ENCODE measurements at regions not wholly inside any gene's neighbourhood (a gene's known extent, or its start where the extent isn't known, plus 50 kb on each side); places are given as distances from the start of the nearest gene placed in this dataset.

GRCh38 chr6:28809947-28810658 is 113.7 kb downstream of the TRIM27 start:
- H3K27me3 ChIP-seq (ENCODE audit: control insufficient read depth in 5 of 5, insufficient read depth in 4 of 5, low read length in 5 of 5) = peaks cover 23 to 65% (median 45%) of the 10 kb centered on the region in 5 donors
- H3K4me3 ChIP-seq (ENCODE audit: low read depth in 1 of 5, low read length in 5 of 5) = no peak overlapping the region
- no peak overlapping the region for H3K27ac ChIP-seq (ENCODE audit: low read depth, low read length)
- peaks cover 0 to 3% (median 0%) of the 10 kb centered on the region in 5 donors for H3K9me3 ChIP-seq (ENCODE audit: control insufficient read depth in 5 of 5, low read length in 5 of 5)
- H3K36me3 ChIP-seq (ENCODE audit: control insufficient read depth in 5 of 5, insufficient read depth in 5 of 5, low read length in 5 of 5) = no peaks in the 10 kb centered on the region
- peaks cover 0 to 5% (median 0%) of the 10 kb centered on the region in 5 donors for H3K4me1 ChIP-seq (ENCODE audit: control insufficient read depth in 5 of 5, insufficient read depth in 5 of 5, low read length in 5 of 5)
- no peak overlapping the region for H3K9ac ChIP-seq (ENCODE audit: low read length in 5 of 5)

GRCh38 chr6:28810659-28811053 is 113.1 kb downstream of the TRIM27 start:
- H3K9me3 ChIP-seq (ENCODE audit: control insufficient read depth in 5 of 5, low read length in 5 of 5) = peaks cover 0 to 3% (median 0%) of the 10 kb centered on the region in 5 donors
- peaks cover 0 to 5% (median 0%) of the 10 kb centered on the region in 5 donors for H3K4me1 ChIP-seq (ENCODE audit: control insufficient read depth in 5 of 5, insufficient read depth in 5 of 5, low read length in 5 of 5)
- H3K27ac ChIP-seq (ENCODE audit: low read depth, low read length) = no peak overlapping the region
- H3K9ac ChIP-seq (ENCODE audit: low read length in 5 of 5) = no peak overlapping the region
- no peak overlapping the region for H3K4me3 ChIP-seq (ENCODE audit: low read depth in 1 of 5, low read length in 5 of 5)
- H3K27me3 ChIP-seq (ENCODE audit: control insufficient read depth in 5 of 5, insufficient read depth in 4 of 5, low read length in 5 of 5) = peaks cover 29 to 71% (median 50%) of the 10 kb centered on the region in 5 donors
- no peaks in the 10 kb centered on the region for H3K36me3 ChIP-seq (ENCODE audit: control insufficient read depth in 5 of 5, insufficient read depth in 5 of 5, low read length in 5 of 5)

GRCh38 chr6:28811873-28812272 is 111.9 kb downstream of the TRIM27 start:
- Histone ChIP-seq H3K9me3 (ENCODE audit: control insufficient read depth in 5 of 5, low read length in 5 of 5) (peaks cover 0 to 3% (median 0%) of the 10 kb centered on the region in 5 donors), H3K4me3 (ENCODE audit: low read depth in 1 of 5, low read length in 5 of 5) (no peak overlapping the region), H3K27me3 (ENCODE audit: control insufficient read depth in 5 of 5, insufficient read depth in 4 of 5, low read length in 5 of 5) (peaks cover 38 to 80% (median 55%) of the 10 kb centered on the region in 5 donors), H3K9ac (ENCODE audit: low read length in 5 of 5) (no peak overlapping the region), H3K4me1 (ENCODE audit: control insufficient read depth in 5 of 5, insufficient read depth in 5 of 5, low read length in 5 of 5) (peaks cover 0 to 5% (median 0%) of the 10 kb centered on the region in 5 donors), H3K36me3 (ENCODE audit: control insufficient read depth in 5 of 5, insufficient read depth in 5 of 5, low read length in 5 of 5) (no peaks in the 10 kb centered on the region), H3K27ac (ENCODE audit: low read depth, low read length) (no peak overlapping the region)

GRCh38 chr6:28812778-28813569 is 110.8 kb downstream of the TRIM27 start:
- Histone ChIP-seq H3K27ac (ENCODE audit: low read depth, low read length) (no peak overlapping the region), H3K27me3 (ENCODE audit: control insufficient read depth in 5 of 5, insufficient read depth in 4 of 5, low read length in 5 of 5) (peaks cover 42 to 83% (median 61%) of the 10 kb centered on the region in 5 donors), H3K9ac (ENCODE audit: low read length in 5 of 5) (no peak overlapping the region), H3K4me1 (ENCODE audit: control insufficient read depth in 5 of 5, insufficient read depth in 5 of 5, low read length in 5 of 5) (peaks cover 0 to 5% (median 0%) of the 10 kb centered on the region in 5 donors), H3K4me3 (ENCODE audit: low read depth in 1 of 5, low read length in 5 of 5) (no peak overlapping the region), H3K9me3 (ENCODE audit: control insufficient read depth in 5 of 5, low read length in 5 of 5) (peaks cover 0 to 3% (median 0%) of the 10 kb centered on the region in 5 donors), H3K36me3 (ENCODE audit: control insufficient read depth in 5 of 5, insufficient read depth in 5 of 5, low read length in 5 of 5) (no peaks in the 10 kb centered on the region)

- no peak overlapping the region for H3K4me3 ChIP-seq (ENCODE audit: low read depth in 1 of 5, low read length in 5 of 5)
- H3K36me3 ChIP-seq (ENCODE audit: control insufficient read depth in 5 of 5, insufficient read depth in 5 of 5, low read length in 5 of 5) = no peaks in the 10 kb centered on the region
- peaks cover 42 to 86% (median 61%) of the 10 kb centered on the region in 5 donors for H3K27me3 ChIP-seq (ENCODE audit: control insufficient read depth in 5 of 5, insufficient read depth in 4 of 5, low read length in 5 of 5)
- H3K4me1 ChIP-seq (ENCODE audit: control insufficient read depth in 5 of 5, insufficient read depth in 5 of 5, low read length in 5 of 5) = peaks cover 0 to 5% (median 0%) of the 10 kb centered on the region in 5 donors
- peaks cover 0 to 3% (median 0%) of the 10 kb centered on the region in 5 donors for H3K9me3 ChIP-seq (ENCODE audit: control insufficient read depth in 5 of 5, low read length in 5 of 5)
- H3K9ac ChIP-seq (ENCODE audit: low read length in 5 of 5) = no peak overlapping the region
- H3K27ac ChIP-seq (ENCODE audit: low read depth, low read length) = no peak overlapping the region
Observed at GRCh38 chr6:28814032-28814976, 109.5 kb downstream of the TRIM27 start.

- Histone ChIP-seq H3K9me3 (ENCODE audit: control insufficient read depth in 5 of 5, low read length in 5 of 5) (no peaks in the 10 kb centered on the region), H3K27me3 (ENCODE audit: control insufficient read depth in 5 of 5, insufficient read depth in 4 of 5, low read length in 5 of 5) (peaks cover 27 to 79% (median 48%) of the 10 kb centered on the region in 5 donors), H3K9ac (ENCODE audit: low read length in 5 of 5) (no peak overlapping the region), H3K4me3 (ENCODE audit: low read depth in 1 of 5, low read length in 5 of 5) (no peak overlapping the region), H3K36me3 (ENCODE audit: control insufficient read depth in 5 of 5, insufficient read depth in 5 of 5, low read length in 5 of 5) (no peaks in the 10 kb centered on the region), H3K4me1 (ENCODE audit: control insufficient read depth in 5 of 5, insufficient read depth in 5 of 5, low read length in 5 of 5) (peaks cover 0 to 5% (median 0%) of the 10 kb centered on the region in 5 donors), H3K27ac (ENCODE audit: low read depth, low read length) (no peak overlapping the region)
Observed at GRCh38 chr6:28816339-28816908, 107.4 kb downstream of the TRIM27 start.

GRCh38 chr6:28816909-28817807 is 106.6 kb downstream of the TRIM27 start:
- Histone ChIP-seq H3K9ac (ENCODE audit: low read length in 5 of 5) (no peak overlapping the region), H3K9me3 (ENCODE audit: control insufficient read depth in 5 of 5, low read length in 5 of 5) (no peaks in the 10 kb centered on the region), H3K27me3 (ENCODE audit: control insufficient read depth in 5 of 5, insufficient read depth in 4 of 5, low read length in 5 of 5) (peaks cover 24 to 79% (median 44%) of the 10 kb centered on the region in 5 donors), H3K36me3 (ENCODE audit: control insufficient read depth in 5 of 5, insufficient read depth in 5 of 5, low read length in 5 of 5) (no peaks in the 10 kb centered on the region), H3K4me1 (ENCODE audit: control insufficient read depth in 5 of 5, insufficient read depth in 5 of 5, low read length in 5 of 5) (peaks cover 0 to 5% (median 0%) of the 10 kb centered on the region in 5 donors), H3K27ac (ENCODE audit: low read depth, low read length) (no peak overlapping the region), H3K4me3 (ENCODE audit: low read depth in 1 of 5, low read length in 5 of 5) (no peak overlapping the region)

GRCh38 chr6:28817808-28818145 is 106.0 kb downstream of the TRIM27 start:
- no peaks in the 10 kb centered on the region for H3K9me3 ChIP-seq (ENCODE audit: control insufficient read depth in 5 of 5, low read length in 5 of 5)
- peaks cover 22 to 74% (median 38%) of the 10 kb centered on the region in 5 donors for H3K27me3 ChIP-seq (ENCODE audit: control insufficient read depth in 5 of 5, insufficient read depth in 4 of 5, low read length in 5 of 5)
- H3K9ac ChIP-seq (ENCODE audit: low read length in 5 of 5) = no peak overlapping the region
- no peaks in the 10 kb centered on the region for H3K36me3 ChIP-seq (ENCODE audit: control insufficient read depth in 5 of 5, insufficient read depth in 5 of 5, low read length in 5 of 5)
- no peak overlapping the region for H3K27ac ChIP-seq (ENCODE audit: low read depth, low read length)
- H3K4me3 ChIP-seq (ENCODE audit: low read depth in 1 of 5, low read length in 5 of 5) = no peak overlapping the region
- peaks cover 0 to 5% (median 0%) of the 10 kb centered on the region in 5 donors for H3K4me1 ChIP-seq (ENCODE audit: control insufficient read depth in 5 of 5, insufficient read depth in 5 of 5, low read length in 5 of 5)
